ENCODE measurements at regions not wholly inside any gene's neighbourhood (a gene's known extent, or its start where the extent isn't known, plus 50 kb on each side); places are given as distances from the start of the nearest gene placed in this dataset.

- TF ChIP-seq, protein P1, sequence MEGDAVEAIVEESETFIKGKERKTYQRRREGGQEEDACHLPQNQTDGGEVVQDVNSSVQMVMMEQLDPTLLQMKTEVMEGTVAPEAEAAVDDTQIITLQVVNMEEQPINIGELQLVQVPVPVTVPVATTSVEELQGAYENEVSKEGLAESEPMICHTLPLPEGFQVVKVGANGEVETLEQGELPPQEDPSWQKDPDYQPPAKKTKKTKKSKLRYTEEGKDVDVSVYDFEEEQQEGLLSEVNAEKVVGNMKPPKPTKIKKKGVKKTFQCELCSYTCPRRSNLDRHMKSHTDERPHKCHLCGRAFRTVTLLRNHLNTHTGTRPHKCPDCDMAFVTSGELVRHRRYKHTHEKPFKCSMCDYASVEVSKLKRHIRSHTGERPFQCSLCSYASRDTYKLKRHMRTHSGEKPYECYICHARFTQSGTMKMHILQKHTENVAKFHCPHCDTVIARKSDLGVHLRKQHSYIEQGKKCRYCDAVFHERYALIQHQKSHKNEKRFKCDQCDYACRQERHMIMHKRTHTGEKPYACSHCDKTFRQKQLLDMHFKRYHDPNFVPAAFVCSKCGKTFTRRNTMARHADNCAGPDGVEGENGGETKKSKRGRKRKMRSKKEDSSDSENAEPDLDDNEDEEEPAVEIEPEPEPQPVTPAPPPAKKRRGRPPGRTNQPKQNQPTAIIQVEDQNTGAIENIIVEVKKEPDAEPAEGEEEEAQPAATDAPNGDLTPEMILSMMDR (IDR thresholded peaks at IDR 0.05), result no peak
- DNase-seq, result no peak
- no peaks in the 10 kb centered on the region for H3K36me3 ChIP-seq
- H3K27me3 ChIP-seq, result no peaks in the 10 kb centered on the region
- H3K4me3 ChIP-seq, result no peak overlapping the region
- intact Hi-C loops (cut with DNase I), result no loop called here
- no peak for ATAC-seq
- no peaks in the 10 kb centered on the region for H3K4me1 ChIP-seq
- no peaks in the 10 kb centered on the region for H3K9me3 ChIP-seq
- no peak overlapping the region for H3K27ac ChIP-seq
These were observed 840.4 kb downstream of the MAT2B start for GRCh38 chr5:164345853-164346252.

DNA sequence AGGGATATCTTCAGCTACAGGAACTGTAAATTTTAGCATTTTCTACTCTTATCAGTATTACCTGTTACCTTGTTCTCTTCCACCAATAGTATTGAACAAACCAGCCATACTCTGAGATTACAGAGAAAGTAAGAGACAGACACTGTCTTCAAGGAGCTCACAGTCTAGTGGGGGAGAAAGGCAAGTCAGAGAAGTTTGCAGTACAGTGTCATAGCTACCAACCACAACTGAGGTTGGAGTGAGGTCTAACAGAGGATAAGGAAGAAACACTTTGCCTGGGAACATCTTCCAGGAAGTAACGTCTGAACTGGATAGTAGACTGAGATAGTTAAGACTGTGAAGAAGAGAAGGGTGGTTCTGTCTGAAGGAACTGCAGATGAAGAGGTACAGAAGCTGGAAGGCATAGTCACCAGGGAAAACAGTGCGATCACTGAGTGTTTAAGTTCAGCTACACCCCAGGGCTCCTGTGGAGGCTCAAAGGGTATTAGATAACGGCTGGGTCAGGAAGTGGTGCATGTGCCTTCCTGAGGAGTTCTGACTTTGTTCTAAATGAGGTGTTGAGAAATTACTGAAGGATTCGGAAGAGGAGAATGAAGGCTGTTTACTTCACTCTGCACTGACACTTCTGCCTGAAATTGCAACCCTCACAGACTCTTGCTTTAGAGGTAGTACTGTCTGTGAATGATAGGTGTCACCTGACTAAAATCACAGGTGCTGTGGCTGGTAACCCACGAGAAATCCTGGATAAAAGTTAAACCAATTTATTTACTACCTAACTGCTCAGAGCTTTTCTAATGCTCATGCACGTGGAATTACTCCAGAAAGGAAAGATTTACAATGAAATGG, 841.6 kb downstream of the MAT2B start:
- Histone ChIP-seq H3K9me3 (no peaks in the 10 kb centered on the region), H3K27me3 (no peaks in the 10 kb centered on the region), H3K36me3 (no peaks in the 10 kb centered on the region), H3K27ac (no peak overlapping the region), H3K4me3 (no peak overlapping the region), H3K4me1 (no peaks in the 10 kb centered on the region)
- ATAC-seq, result no peak
- intact Hi-C loops (cut with DNase I), result no loop called here
- TF ChIP-seq, protein P1 (IDR thresholded peaks at IDR 0.05), result no peak
- DNase-seq, result no peak

DNA sequence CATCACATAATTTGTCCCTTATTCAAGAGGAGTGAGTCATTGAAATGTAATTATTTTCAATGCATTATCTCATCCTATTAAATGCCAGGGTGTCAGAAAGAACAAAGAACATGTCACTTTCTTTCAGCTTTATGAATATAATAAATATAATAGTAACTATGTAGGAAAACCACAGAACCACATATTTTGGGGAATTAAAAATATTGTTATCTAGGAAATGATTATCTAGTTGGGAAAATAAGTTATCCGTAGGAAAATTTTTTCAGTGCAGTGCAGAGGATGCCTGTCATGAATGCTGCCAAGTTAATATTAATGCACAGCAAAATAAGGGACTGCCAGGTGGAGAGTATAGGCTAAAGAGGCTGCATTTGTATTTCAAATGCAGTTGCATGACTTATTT, 844.8 kb downstream of the MAT2B start:
- no peak for ATAC-seq
- no peak for DNase-seq
- H3K9me3 ChIP-seq, result no peaks in the 10 kb centered on the region
- intact Hi-C loops (cut with DNase I), result no loop called here
- H3K4me3 ChIP-seq, result no peak overlapping the region
- no peak overlapping the region for H3K27ac ChIP-seq
- no peaks in the 10 kb centered on the region for H3K36me3 ChIP-seq
- TF ChIP-seq, protein P1 (IDR thresholded peaks at IDR 0.05), result no peak
- H3K4me1 ChIP-seq, result no peaks in the 10 kb centered on the region
- no peaks in the 10 kb centered on the region for H3K27me3 ChIP-seq

- Histone ChIP-seq H3K27me3 (no peaks in the 10 kb centered on the region), H3K36me3 (no peaks in the 10 kb centered on the region), H3K9me3 (no peaks in the 10 kb centered on the region), H3K27ac (no peak overlapping the region), H3K4me1 (no peaks in the 10 kb centered on the region), H3K4me3 (no peak overlapping the region)
- TF ChIP-seq, protein P1 (IDR thresholded peaks at IDR 0.05), result no peak
- intact Hi-C loops (cut with DNase I), result no loop called here
- no peak for ATAC-seq
- DNase-seq, result no peak
These were observed 845.9 kb downstream of the MAT2B start for GRCh38 chr5:164351245-164351834.

DNA sequence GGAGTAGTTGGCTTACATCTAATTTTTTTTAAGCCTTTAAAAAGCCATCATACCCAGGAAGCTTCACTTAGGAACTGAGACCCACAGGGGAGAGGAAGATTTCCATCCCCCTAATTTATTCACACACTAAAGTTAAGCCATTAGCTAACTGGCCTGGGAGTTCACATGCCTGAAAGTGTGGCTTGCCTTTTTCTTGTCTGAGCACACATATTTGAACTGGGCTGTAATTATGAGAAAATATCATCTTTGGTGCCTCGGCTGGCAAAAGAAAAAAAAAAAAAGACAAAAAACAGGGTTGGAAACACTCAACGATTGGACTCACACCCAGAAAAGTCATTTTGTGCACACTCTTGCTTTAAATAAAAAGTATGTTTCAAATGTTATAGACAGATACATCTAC, 847.3 kb downstream of the MAT2B start:
- Histone ChIP-seq H3K27ac (no peak overlapping the region), H3K4me1 (no peaks in the 10 kb centered on the region), H3K9me3 (no peaks in the 10 kb centered on the region), H3K27me3 (no peaks in the 10 kb centered on the region), H3K36me3 (no peaks in the 10 kb centered on the region), H3K4me3 (no peak overlapping the region)
- ATAC-seq, result no peak
- no peak for DNase-seq
- intact Hi-C loops (cut with DNase I), result no loop called here
- TF ChIP-seq, protein P1 (IDR thresholded peaks at IDR 0.05), result no peak

Data from upper lobe of right lung (tissue), 1 donor.